ENCODE measurements at regions not wholly inside any gene's neighbourhood (a gene's known extent, or its start where the extent isn't known, plus 50 kb on each side); places are given as distances from the start of the nearest gene placed in this dataset.

DNA sequence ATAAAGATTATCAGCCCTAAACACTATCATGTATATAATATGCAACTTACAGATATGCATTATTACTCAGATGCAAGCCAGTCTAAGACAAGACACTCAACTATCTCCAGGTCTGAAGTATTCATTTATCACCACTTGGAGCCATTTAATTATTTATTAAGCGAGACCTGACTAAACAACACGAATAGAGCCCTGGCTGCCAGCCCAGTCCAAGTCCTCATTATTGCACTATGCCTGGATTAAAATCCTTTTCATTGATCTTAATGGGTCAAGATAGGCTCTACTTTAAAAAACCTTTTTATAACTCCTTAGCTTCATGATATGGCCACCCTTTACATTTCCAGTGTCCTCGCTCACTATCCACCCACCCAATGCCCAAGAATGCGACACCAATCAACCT, 183.1 kb upstream of the MARCKS start:
- TF ChIP-seq, protein P1, sequence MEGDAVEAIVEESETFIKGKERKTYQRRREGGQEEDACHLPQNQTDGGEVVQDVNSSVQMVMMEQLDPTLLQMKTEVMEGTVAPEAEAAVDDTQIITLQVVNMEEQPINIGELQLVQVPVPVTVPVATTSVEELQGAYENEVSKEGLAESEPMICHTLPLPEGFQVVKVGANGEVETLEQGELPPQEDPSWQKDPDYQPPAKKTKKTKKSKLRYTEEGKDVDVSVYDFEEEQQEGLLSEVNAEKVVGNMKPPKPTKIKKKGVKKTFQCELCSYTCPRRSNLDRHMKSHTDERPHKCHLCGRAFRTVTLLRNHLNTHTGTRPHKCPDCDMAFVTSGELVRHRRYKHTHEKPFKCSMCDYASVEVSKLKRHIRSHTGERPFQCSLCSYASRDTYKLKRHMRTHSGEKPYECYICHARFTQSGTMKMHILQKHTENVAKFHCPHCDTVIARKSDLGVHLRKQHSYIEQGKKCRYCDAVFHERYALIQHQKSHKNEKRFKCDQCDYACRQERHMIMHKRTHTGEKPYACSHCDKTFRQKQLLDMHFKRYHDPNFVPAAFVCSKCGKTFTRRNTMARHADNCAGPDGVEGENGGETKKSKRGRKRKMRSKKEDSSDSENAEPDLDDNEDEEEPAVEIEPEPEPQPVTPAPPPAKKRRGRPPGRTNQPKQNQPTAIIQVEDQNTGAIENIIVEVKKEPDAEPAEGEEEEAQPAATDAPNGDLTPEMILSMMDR (IDR thresholded peaks at IDR 0.05; ENCODE audit: low read depth, low read length) = no peak
- no peak for TF ChIP-seq POLR2A (IDR thresholded peaks at IDR 0.05; ENCODE audit: extremely low read depth, insufficient read length)

Data from NB4 (cell line).